CD14-positive monocyte (primary cell): ENCODE measurements at regions not wholly inside any gene's neighbourhood (a gene's known extent, or its start where the extent isn't known, plus 50 kb on each side); places are given as distances from the start of the nearest gene placed in this dataset.
A peak's percentile ranks its signal among the peaks of the same experiment; 100 is the strongest.

Source experiments
- DNase-seq, 3 donors: peaks; one replicate each; pipeline ENCODE4 v3.0.0-alpha.2; 2011 to 2022
- H2AFZ ChIP-seq: 2 replicates; pipeline ENCODE4 v1.6.0; 2012; ENCODE audit warnings: mild to moderate bottlenecking, low read depth, low read length, inconsistent platforms; ENCODE audit not compliant: insufficient read depth, poor library complexity, severe bottlenecking
- H3K27ac ChIP-seq, 2 donors: 1 replicate in 1 of 2; 2 replicates in 1 of 2; pipeline ENCODE4 v1.5.1; 2012 to 2013; ENCODE audit warnings: low read length in 2 of 2, control low read depth in 1 of 2, inconsistent platforms in 1 of 2, low read depth in 1 of 2, mild to moderate bottlenecking in 1 of 2
- H3K27me3 ChIP-seq, 2 donors: one replicate each; pipeline versions ENCODE4 v1.6.0 to v1.6.1; 2011 to 2013; ENCODE audit warnings: low read length in 2 of 2; ENCODE audit not compliant: control insufficient read depth in 2 of 2, insufficient read depth in 2 of 2
- H3K36me3 ChIP-seq, 2 donors: replicated peaks in 1 of 2; 1 replicate in 1 of 2; 2 replicates in 1 of 2; pipeline versions ENCODE4 v1.5.1 to v1.6.1; 2012 to 2013; ENCODE audit warnings: low read length in 2 of 2, control low read depth in 1 of 2, inconsistent platforms in 1 of 2, mild to moderate bottlenecking in 1 of 2; ENCODE audit not compliant: insufficient read depth in 2 of 2, control insufficient read depth in 1 of 2
- H3K4me1 ChIP-seq, 2 donors: 1 replicate in 1 of 2; 2 replicates in 1 of 2; pipeline versions ENCODE4 v1.5.1 to v1.6.1; 2012 to 2013; ENCODE audit warnings: low read length in 2 of 2, control low read depth in 1 of 2, inconsistent platforms in 1 of 2, mild to moderate bottlenecking in 1 of 2, moderate library complexity in 1 of 2; ENCODE audit not compliant: insufficient read depth in 2 of 2, control insufficient read depth in 1 of 2
- H3K4me2 ChIP-seq: replicated peaks from 2 replicates; pipeline ENCODE3; 2012; ENCODE audit warnings: low read length, moderate library complexity, mild to moderate bottlenecking; ENCODE audit not compliant: poor library complexity, severe bottlenecking; ENCODE audit errors: extremely low read depth
- H3K4me3 ChIP-seq, 3 experiments: fragments of 200-600 bp in 1 of 3; sonication (generic) in 1 of 3; replicated peaks in 1 of 3; 1 replicate in 2 of 3; 2 replicates in 1 of 3; pipeline ENCODE4 v1.5.1; 2011 to 2013; ENCODE audit warnings: low read length in 3 of 3, mild to moderate bottlenecking in 3 of 3, control low read depth in 2 of 3, low read depth in 2 of 3, inconsistent platforms in 1 of 3, moderate library complexity in 1 of 3
- H3K79me2 ChIP-seq: 2 replicates; pipeline ENCODE4 v1.6.0; 2012; ENCODE audit warnings: mild to moderate bottlenecking, control low read depth, inconsistent platforms, low read length, moderate library complexity; ENCODE audit not compliant: insufficient read depth
- H3K9ac ChIP-seq: 2 replicates; pipeline ENCODE4 v1.6.0; 2017; ENCODE audit warnings: low read length, mild to moderate bottlenecking; ENCODE audit not compliant: insufficient read depth, poor library complexity, severe bottlenecking
- H3K9me3 ChIP-seq, 2 donors: replicated peaks in 1 of 2; 1 replicate in 1 of 2; 2 replicates in 1 of 2; pipeline versions ENCODE4 v1.5.1 to v1.6.1; 2012 to 2013; ENCODE audit warnings: low read length in 2 of 2, control low read depth in 1 of 2; ENCODE audit not compliant: control insufficient read depth in 1 of 2, insufficient read depth in 1 of 2
- H4K20me1 ChIP-seq: 2 replicates; pipeline ENCODE4 v1.6.0; 2012; ENCODE audit warnings: mild to moderate bottlenecking, low read length, control low read depth, moderate library complexity; ENCODE audit not compliant: insufficient read depth
- H3K27ac Mint-ChIP-seq, 7 donors: one replicate each; pipeline ENCODE4 v1.8.0; 2020; ENCODE audit warnings: mild to moderate bottlenecking in 7 of 7, mixed read lengths in 7 of 7, moderate library complexity in 6 of 7, inconsistent platforms in 2 of 7
- H3K27me3 Mint-ChIP-seq, 3 donors: one replicate each; pipeline ENCODE4 v1.8.0; 2021 to 2022; ENCODE audit warnings: low read depth in 3 of 3, mild to moderate bottlenecking in 3 of 3, mixed read lengths in 3 of 3, moderate library complexity in 3 of 3, inconsistent platforms in 1 of 3
- H3K36me3 Mint-ChIP-seq, 2 donors: one replicate each; pipeline ENCODE4 v1.8.0; 2020; ENCODE audit warnings: mixed read lengths in 2 of 2, inconsistent platforms in 1 of 2, mild to moderate bottlenecking in 1 of 2
- H3K4me1 Mint-ChIP-seq: one replicate; pipeline ENCODE4 v1.8.0; 2020; ENCODE audit warnings: mild to moderate bottlenecking, mixed read lengths
- H3K4me3 Mint-ChIP-seq, 2 donors: one replicate each; pipeline ENCODE4 v1.8.0; 2020; ENCODE audit warnings: mild to moderate bottlenecking in 2 of 2, mixed read lengths in 2 of 2, moderate library complexity in 1 of 2
- H3K9me3 Mint-ChIP-seq, 7 donors: one replicate each; pipeline ENCODE4 v1.8.0; 2020 to 2022; ENCODE audit warnings: mixed read lengths in 7 of 7, mild to moderate bottlenecking in 6 of 7, moderate library complexity in 6 of 7, inconsistent platforms in 2 of 7
- WGBS: methylation state at CpG from one replicate; pipeline ENCODE4 v1.1.5; 2013; ENCODE audit warnings: missing lambda C conversion rate; ENCODE audit not compliant: insufficient coverage; 5-methylcytosine and 5-hydroxymethylcytosine counted together
- intact Hi-C, 2 donors: fragments of 100-400 bp; cut with micrococcal nuclease; formaldehyde crosslinking; loops; one replicate each; pipeline versions ENCODE4 v1.15.0 to v1.15.1; 2023
- TF ChIP-seq, protein P1 (sequence below): fragments of 200-600 bp; IDR thresholded peaks from one replicate; pipeline ENCODE4 v1.8.0; 2022; ENCODE audit warnings: antibody characterized with exemption, mild to moderate bottlenecking

- H3K9ac ChIP-seq = no peak overlapping the region
- DNase-seq = no peak
- no peaks in the 10 kb centered on the region for H3K79me2 ChIP-seq
- peaks cover 9 to 17% (median 9%) of the 10 kb centered on the region in 7 donors for H3K9me3 Mint-ChIP-seq
- H3K4me3 ChIP-seq = no peak overlapping the region
- intact Hi-C loops = no loop called here
- H3K4me2 ChIP-seq = no peak overlapping the region
- H3K36me3 ChIP-seq = no peaks in the 10 kb centered on the region
- H3K9me3 ChIP-seq = peaks cover 2 to 7% of the 10 kb centered on the region in 2 donors
- no peaks in the 10 kb centered on the region for H3K36me3 Mint-ChIP-seq
- H3K4me3 Mint-ChIP-seq = no peak overlapping the region
- H3K4me1 ChIP-seq = peaks cover 0 to 2% of the 10 kb centered on the region in 2 donors
- no peak overlapping the region for H2AFZ ChIP-seq
- no peak overlapping the region for H3K27ac Mint-ChIP-seq
- no peak overlapping the region for H3K27ac ChIP-seq
- H4K20me1 ChIP-seq = no peaks in the 10 kb centered on the region
- H3K4me1 Mint-ChIP-seq = peaks cover 6% of the 10 kb centered on the region
- TF ChIP-seq, protein P1, sequence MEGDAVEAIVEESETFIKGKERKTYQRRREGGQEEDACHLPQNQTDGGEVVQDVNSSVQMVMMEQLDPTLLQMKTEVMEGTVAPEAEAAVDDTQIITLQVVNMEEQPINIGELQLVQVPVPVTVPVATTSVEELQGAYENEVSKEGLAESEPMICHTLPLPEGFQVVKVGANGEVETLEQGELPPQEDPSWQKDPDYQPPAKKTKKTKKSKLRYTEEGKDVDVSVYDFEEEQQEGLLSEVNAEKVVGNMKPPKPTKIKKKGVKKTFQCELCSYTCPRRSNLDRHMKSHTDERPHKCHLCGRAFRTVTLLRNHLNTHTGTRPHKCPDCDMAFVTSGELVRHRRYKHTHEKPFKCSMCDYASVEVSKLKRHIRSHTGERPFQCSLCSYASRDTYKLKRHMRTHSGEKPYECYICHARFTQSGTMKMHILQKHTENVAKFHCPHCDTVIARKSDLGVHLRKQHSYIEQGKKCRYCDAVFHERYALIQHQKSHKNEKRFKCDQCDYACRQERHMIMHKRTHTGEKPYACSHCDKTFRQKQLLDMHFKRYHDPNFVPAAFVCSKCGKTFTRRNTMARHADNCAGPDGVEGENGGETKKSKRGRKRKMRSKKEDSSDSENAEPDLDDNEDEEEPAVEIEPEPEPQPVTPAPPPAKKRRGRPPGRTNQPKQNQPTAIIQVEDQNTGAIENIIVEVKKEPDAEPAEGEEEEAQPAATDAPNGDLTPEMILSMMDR = no peak
- no peaks in the 10 kb centered on the region for H3K27me3 ChIP-seq
- peaks cover 0 to 2% (median 0%) of the 10 kb centered on the region in 3 donors for H3K27me3 Mint-ChIP-seq
These were observed 162.4 kb upstream of the PIK3R1 start for GRCh38 chr5:68053202-68053601.

DNA sequence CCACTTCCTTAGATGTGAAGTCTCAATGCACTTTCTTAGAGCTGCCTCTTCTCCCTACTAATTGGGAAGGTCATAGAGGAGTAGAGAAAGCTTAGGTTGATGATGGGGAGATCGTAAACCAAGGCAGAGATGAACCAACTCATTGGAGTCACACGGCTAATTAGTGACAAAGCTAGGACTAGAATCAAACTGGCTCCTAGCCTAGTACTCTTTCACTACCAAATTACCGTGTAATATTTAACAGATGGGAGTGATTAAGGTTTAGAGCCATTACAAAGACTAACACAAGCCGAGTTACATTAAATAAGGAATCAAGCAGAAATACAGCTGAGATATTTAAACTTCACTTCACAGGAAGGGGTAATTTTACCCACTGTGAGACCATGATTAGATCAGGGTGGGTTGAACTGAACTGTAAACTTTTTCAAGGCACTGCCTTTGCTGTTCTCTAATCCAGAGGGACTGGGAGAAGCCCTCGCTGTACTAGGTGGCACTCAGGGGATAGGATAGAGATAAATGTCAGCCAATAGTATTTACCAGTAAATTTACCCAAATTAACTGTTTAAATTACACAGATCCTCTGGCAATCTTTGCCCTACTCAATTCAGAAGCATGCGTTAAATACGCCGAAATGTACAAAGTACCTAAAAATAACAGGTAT is 166.4 kb upstream of the PIK3R1 start:
- Histone ChIP-seq H3K4me1 (peaks cover 5 to 7% of the 10 kb centered on the region in 2 donors), H3K27me3 (no peaks in the 10 kb centered on the region), H2AFZ (no peak overlapping the region), H3K27ac (no peak overlapping the region), H3K4me2 (no peak overlapping the region), H3K79me2 (no peaks in the 10 kb centered on the region), H3K36me3 (no peaks in the 10 kb centered on the region), H3K4me3 (no peak overlapping the region), H3K9ac (no peak overlapping the region), H4K20me1 (no peaks in the 10 kb centered on the region), H3K9me3 (peaks cover 15 to 16% of the 10 kb centered on the region in 2 donors)
- H3K9me3 Mint-ChIP-seq = peaks cover 19 to 28% (median 23%) of the 10 kb centered on the region in 7 donors
- TF ChIP-seq, protein P1 = no peak
- no peak overlapping the region for H3K4me3 Mint-ChIP-seq
- DNase-seq = no peak
- peaks cover 0 to 3% (median 1%) of the 10 kb centered on the region in 3 donors for H3K27me3 Mint-ChIP-seq
- no CpG with 5 or more reads among the region's 8 CpGs for WGBS
- H3K4me1 Mint-ChIP-seq = peaks cover 21% of the 10 kb centered on the region
- peak overlapping the region in 2 of 7 donors; percentile 5 to 61 for H3K27ac Mint-ChIP-seq
- peaks cover 2 to 6% of the 10 kb centered on the region in 2 donors for H3K36me3 Mint-ChIP-seq
- intact Hi-C loops = loop anchor here in 1 of 2 donors (10.0 kb wide), 2 partner anchors 54 to 176 kb away; no protein-coding TSS in a partner anchor
